Ishikawa (cell line): ENCODE measurements at regions not wholly inside any gene's neighbourhood (a gene's known extent, or its start where the extent isn't known, plus 50 kb on each side); places are given as distances from the start of the nearest gene placed in this dataset.

Experiments
- CEBPB ChIP-seq: IDR thresholded peaks from 2 replicates; pipeline ENCODE4 v1.6.1; 2012
- CREB1 ChIP-seq: IDR thresholded peaks from 2 replicates; pipeline ENCODE4 v1.6.1; 2012; ENCODE audit warnings: low read depth
- EGR1 ChIP-seq: IDR thresholded peaks from 2 replicates; pipeline ENCODE4 v1.6.1; 2012
- EP300 ChIP-seq: IDR thresholded peaks from 2 replicates; pipeline ENCODE4 v1.6.1; 2012; ENCODE audit warnings: borderline replicate concordance
- FOXM1 ChIP-seq: IDR thresholded peaks from 2 replicates; pipeline ENCODE4 v1.6.1; 2012; ENCODE audit warnings: low read depth, borderline replicate concordance
- NFIC ChIP-seq: IDR thresholded peaks from 2 replicates; pipeline ENCODE4 v1.6.1; 2012
- RAD21 ChIP-seq: IDR thresholded peaks from 2 replicates; pipeline ENCODE4 v1.6.1; 2012; ENCODE audit warnings: low read depth
- TAF1 ChIP-seq: IDR thresholded peaks from 2 replicates; pipeline ENCODE4 v1.6.1; 2012; ENCODE audit warnings: low read depth, mild to moderate bottlenecking
- TEAD4 ChIP-seq: IDR thresholded peaks from 2 replicates; pipeline ENCODE4 v1.6.1; 2012
- YY1 ChIP-seq: IDR thresholded peaks from 2 replicates; pipeline ENCODE4 v1.6.1; 2012; ENCODE audit warnings: low read depth
- TF ChIP-seq, protein P1 (sequence below): IDR thresholded peaks from 2 replicates; pipeline ENCODE4 v1.6.1; 2012; ENCODE audit warnings: low read depth, mild to moderate bottlenecking
- TF ChIP-seq, protein P2 (sequence below): IDR thresholded peaks from 2 replicates; pipeline ENCODE4 v1.6.1; 2012
- TF ChIP-seq, protein P3 (sequence below): IDR thresholded peaks from 2 replicates; pipeline ENCODE4 v1.6.1; 2012

DNA sequence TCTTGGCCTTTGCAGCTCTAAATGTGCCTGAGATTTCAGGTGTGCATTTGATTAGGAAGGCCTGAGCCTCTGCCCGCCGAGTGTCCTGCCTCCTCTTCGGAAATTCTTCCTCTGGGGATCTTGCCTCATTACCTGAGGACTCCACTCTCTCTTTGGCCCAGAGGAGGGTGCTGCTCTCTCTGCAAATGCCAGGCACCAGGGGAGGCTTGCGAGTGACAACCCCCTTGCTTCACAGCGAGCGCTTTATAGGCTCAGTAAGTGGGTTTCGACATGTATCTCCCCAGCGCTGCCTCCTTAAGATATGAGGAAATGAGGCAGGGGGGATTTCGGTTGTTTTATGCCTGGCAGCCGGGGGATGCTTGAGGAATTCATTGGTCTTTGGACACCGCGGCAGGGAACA lies 423.9 kb downstream of the GLRX3 start:
- no peak for TF ChIP-seq FOXM1
- TF ChIP-seq YY1: no peak
- no peak for TF ChIP-seq CEBPB
- TF ChIP-seq, protein P1, sequence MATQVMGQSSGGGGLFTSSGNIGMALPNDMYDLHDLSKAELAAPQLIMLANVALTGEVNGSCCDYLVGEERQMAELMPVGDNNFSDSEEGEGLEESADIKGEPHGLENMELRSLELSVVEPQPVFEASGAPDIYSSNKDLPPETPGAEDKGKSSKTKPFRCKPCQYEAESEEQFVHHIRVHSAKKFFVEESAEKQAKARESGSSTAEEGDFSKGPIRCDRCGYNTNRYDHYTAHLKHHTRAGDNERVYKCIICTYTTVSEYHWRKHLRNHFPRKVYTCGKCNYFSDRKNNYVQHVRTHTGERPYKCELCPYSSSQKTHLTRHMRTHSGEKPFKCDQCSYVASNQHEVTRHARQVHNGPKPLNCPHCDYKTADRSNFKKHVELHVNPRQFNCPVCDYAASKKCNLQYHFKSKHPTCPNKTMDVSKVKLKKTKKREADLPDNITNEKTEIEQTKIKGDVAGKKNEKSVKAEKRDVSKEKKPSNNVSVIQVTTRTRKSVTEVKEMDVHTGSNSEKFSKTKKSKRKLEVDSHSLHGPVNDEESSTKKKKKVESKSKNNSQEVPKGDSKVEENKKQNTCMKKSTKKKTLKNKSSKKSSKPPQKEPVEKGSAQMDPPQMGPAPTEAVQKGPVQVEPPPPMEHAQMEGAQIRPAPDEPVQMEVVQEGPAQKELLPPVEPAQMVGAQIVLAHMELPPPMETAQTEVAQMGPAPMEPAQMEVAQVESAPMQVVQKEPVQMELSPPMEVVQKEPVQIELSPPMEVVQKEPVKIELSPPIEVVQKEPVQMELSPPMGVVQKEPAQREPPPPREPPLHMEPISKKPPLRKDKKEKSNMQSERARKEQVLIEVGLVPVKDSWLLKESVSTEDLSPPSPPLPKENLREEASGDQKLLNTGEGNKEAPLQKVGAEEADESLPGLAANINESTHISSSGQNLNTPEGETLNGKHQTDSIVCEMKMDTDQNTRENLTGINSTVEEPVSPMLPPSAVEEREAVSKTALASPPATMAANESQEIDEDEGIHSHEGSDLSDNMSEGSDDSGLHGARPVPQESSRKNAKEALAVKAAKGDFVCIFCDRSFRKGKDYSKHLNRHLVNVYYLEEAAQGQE: no peak
- TF ChIP-seq EP300: no peak
- TF ChIP-seq, protein P2, sequence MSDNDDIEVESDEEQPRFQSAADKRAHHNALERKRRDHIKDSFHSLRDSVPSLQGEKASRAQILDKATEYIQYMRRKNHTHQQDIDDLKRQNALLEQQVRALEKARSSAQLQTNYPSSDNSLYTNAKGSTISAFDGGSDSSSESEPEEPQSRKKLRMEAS: no peak
- TF ChIP-seq CREB1: no peak
- TF ChIP-seq, protein P3, sequence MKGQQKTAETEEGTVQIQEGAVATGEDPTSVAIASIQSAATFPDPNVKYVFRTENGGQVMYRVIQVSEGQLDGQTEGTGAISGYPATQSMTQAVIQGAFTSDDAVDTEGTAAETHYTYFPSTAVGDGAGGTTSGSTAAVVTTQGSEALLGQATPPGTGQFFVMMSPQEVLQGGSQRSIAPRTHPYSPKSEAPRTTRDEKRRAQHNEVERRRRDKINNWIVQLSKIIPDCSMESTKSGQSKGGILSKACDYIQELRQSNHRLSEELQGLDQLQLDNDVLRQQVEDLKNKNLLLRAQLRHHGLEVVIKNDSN: no peak
- TF ChIP-seq RAD21: no peak
- TF ChIP-seq EGR1: no peak
- no peak for TF ChIP-seq NFIC
- TF ChIP-seq TAF1: no peak
- TF ChIP-seq TEAD4: no peak
